ENCODE measurements at regions not wholly inside any gene's neighbourhood (a gene's known extent, or its start where the extent isn't known, plus 50 kb on each side); places are given as distances from the start of the nearest gene placed in this dataset.

DNA sequence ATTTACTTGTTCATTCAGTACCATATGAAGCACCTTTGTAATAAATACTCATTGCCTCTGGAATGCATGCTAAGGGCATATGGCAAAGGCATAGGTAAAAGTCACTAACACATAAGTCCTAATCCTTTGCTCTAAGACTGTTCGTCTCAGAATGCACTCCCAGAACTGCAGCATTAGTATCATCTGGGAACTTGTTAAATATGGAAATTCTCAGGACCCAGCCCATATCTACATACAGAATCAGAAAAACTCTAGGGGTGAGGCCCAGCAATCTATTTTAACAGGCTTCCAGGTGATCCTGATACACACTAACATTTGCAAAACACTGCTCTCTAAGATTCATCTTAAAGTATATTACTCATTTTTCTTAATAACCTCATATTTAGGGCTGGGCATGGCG, 113.8 kb upstream of the CDH6 start:
- TF ChIP-seq, protein P1, sequence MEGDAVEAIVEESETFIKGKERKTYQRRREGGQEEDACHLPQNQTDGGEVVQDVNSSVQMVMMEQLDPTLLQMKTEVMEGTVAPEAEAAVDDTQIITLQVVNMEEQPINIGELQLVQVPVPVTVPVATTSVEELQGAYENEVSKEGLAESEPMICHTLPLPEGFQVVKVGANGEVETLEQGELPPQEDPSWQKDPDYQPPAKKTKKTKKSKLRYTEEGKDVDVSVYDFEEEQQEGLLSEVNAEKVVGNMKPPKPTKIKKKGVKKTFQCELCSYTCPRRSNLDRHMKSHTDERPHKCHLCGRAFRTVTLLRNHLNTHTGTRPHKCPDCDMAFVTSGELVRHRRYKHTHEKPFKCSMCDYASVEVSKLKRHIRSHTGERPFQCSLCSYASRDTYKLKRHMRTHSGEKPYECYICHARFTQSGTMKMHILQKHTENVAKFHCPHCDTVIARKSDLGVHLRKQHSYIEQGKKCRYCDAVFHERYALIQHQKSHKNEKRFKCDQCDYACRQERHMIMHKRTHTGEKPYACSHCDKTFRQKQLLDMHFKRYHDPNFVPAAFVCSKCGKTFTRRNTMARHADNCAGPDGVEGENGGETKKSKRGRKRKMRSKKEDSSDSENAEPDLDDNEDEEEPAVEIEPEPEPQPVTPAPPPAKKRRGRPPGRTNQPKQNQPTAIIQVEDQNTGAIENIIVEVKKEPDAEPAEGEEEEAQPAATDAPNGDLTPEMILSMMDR (IDR thresholded peaks at IDR 0.05) = no peak

DNA sequence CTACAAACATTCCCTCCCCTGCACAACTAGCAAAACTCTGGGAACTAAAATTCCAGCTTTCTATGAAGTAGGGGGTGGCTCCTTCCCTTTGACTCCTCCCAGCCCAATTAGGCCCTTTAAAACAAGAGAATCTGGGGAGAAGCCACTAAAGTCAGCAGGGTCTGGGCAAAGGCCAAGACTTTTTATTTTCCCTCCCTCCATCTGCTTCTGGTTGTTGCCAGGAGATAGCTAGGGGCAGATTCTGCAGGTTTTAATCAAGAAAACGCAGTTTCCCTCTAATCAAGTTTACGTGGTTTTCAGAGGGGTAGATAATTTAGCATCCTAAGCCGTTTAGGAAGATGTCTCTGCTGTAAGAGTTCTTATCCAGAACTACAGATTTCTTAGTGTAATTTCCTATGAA, 114.5 kb upstream of the CDH6 start:
- TF ChIP-seq, protein P1 (IDR thresholded peaks at IDR 0.05) = no peak

DNA sequence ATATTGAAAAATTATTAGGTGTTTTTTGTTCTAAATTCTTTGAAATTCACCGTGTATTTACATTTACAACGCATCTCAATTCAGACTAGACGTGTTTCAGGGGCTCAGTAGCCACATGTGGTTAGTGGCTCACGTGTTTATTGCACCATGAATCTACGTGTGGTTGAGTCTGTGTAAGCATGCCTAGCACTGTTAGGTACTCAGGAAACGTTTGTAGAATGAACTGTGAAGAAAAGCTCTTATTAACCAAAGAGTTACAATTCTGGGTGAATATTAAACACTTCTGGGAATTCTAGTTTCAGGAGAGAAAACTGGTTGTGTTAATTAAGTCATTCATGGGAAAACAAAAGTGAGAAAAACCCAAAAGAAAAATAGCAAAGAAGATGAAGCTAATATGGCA, 117.5 kb upstream of the CDH6 start:
- TF ChIP-seq, protein P1 (IDR thresholded peaks at IDR 0.05) = no peak

DNA sequence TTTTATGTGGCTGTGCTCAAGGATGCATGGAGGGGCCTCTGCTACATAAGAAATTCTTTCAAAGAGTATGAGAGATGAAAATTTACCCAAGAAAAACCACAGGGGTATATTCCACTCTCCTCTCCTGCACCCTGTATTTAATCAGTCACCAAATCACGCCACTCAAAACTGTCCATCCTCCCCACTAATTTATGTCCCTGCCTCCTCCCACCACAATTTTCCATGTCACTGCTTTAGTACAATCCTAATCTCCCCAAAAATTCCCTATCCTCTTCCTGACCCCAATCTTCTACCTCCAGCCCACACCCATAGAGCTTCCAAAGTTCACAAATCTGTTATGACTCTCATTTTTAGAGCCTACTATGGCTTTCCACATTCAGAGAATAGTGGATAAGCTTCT, 125.2 kb upstream of the CDH6 start:
- TF ChIP-seq, protein P1 (IDR thresholded peaks at IDR 0.05) = no peak

DNA sequence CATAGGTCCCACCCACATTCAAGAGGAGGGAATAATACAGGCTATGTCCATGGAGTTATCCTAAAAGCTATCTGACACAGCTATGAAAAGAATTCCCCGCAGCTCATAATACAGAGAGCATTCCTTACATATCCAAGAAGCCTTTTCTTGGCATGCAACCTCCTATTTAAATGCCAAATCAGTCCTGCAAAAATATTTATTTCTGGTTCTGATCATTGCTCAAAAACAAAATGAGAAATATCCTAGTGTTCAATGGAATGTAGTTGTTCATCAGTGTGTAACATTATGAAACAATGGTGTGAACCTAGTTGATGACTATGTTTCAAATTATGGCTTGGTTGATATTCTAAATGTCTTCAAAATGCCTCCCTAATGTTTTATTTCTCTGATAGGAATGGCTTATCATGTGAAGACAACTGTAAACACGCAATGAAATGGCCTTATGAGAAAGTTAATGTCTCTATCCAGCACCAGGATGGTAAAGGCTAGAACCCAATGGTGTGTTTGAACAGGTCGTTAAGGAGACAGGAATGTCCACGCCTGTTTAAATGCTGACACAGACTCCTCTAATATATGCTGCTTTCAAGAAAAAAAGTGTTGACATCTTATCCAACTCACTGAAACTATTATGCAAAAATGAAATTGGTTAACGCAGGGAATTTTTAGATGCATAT, 126.7 kb upstream of the CDH6 start:
- TF ChIP-seq, protein P1 (IDR thresholded peaks at IDR 0.05) = no peak

DNA sequence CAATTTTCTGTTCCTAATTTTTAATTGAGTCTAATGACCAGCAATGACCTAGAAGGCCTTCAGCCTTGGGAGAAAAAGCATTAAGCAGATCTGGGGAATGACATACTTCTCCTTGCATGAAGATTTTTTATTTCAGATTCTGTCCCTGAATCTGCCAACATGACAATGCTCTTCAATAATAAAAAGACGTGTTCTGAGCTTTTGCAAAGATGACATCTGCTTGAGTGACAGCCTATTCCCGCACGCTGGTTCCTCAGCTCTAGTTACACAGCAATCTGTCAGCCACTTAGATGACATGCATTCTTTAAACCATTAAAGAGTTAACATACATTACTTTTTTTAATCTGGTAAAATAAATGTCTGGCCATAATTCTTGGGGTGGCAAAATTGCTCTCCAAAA, 129.3 kb upstream of the CDH6 start:
- TF ChIP-seq, protein P1 (IDR thresholded peaks at IDR 0.05) = no peak

DNA sequence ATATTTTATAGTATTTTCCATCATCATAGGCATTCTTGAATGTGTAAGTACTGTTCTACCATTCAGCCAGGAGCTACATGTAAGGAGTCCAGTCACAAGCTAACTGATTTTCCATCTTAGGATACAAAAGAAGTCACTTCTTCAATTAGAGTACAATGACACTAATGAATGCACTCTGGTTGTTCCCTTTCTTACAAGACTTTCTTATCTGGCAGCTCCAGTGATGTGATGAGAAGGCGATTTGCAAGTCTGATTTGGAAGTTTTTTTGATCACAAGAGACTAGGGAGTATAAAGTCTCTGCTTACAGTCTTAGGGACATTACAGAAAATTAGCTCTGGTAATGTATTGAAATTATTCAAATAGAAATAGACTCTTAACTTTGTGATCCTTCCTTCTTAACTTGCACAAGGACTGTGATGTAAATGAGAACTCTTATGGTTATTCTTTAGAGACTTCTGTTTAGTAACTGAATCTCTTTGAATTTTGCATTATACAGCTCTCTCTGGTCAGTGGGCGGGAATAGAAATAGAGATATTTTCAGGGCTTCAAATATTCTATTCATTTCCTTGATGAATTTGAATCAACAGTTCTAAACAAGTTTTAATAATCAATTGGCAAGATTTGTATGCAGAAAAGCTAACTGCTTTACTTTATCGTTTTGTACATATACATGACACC, 130.4 kb upstream of the CDH6 start:
- TF ChIP-seq, protein P1 (IDR thresholded peaks at IDR 0.05) = no peak
